ENCODE measurements at regions not wholly inside any gene's neighbourhood (a gene's known extent, or its start where the extent isn't known, plus 50 kb on each side); places are given as distances from the start of the nearest gene placed in this dataset.

DNA sequence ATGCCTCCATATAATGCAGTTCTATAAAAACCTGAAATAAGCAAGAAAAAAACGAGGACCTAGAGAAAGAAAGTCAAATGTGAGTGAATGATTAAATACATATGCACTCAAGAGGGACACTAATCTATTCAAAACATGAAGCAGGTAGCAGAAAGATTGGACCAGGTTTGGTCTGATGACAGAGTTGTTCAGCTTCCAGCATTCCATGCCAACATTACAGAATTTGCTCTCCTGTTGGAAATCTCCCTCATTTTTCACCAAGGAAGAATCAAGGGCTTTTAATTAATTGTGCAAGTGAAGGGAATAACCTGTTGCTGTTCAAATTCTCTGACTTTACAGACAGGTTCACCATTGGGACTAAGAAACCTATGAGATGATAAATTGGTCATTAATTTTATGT lies 379.0 kb upstream of the RASGEF1B start:
- H3K4me1 Mint-ChIP-seq: no peaks in the 10 kb centered on the region
- no peak for DNase-seq (ENCODE audit: low spot score in 2 of 2)
- peaks cover 3% of the 10 kb centered on the region for H3K9me3 Mint-ChIP-seq
- peaks cover 7% of the 10 kb centered on the region for H3K36me3 Mint-ChIP-seq
- H3K27ac Mint-ChIP-seq: no peak overlapping the region
- H3K4me3 Mint-ChIP-seq: no peak overlapping the region
- ATAC-seq: no peak

DNA sequence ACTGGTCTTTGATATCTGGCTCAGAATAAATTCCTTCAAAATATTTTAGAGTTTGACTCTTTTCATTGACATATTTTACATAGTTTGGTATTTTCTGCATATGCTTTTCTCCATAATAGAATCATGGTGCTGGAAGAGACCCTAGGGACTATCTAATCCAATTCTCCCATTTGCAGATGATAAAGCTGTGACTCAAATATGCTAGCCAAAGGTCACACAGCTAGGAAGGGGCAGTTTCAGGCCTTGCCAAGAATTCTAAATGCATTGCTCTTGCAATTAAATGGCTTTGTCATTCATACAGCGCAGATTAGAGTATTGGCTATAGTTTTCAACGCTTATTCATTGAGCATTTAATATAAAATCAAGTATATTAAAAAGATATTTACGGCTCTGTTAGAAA lies 374.1 kb upstream of the RASGEF1B start:
- Mint-ChIP-seq H3K4me1 (peaks cover 4% of the 10 kb centered on the region), H3K27ac (no peak overlapping the region), H3K36me3 (no peaks in the 10 kb centered on the region), H3K4me3 (no peak overlapping the region), H3K9me3 (no peaks in the 10 kb centered on the region)
- DNase-seq (ENCODE audit: low spot score in 2 of 2) (no peak), ATAC-seq (no peak)

- no peak for DNase-seq (ENCODE audit: low spot score in 2 of 2)
- H3K9me3 Mint-ChIP-seq: no peaks in the 10 kb centered on the region
- no peak overlapping the region for H3K27ac Mint-ChIP-seq
- no peak overlapping the region for H3K4me3 Mint-ChIP-seq
- peaks cover 6% of the 10 kb centered on the region for H3K4me1 Mint-ChIP-seq
- no peaks in the 10 kb centered on the region for H3K36me3 Mint-ChIP-seq
- no peak for ATAC-seq
Observed at GRCh38 chr4:81845273-81845672, 373.6 kb upstream of the RASGEF1B start.

- ATAC-seq (peak; percentile 96), DNase-seq (ENCODE audit: low spot score in 2 of 2) (peak; percentile 55 to 83)
- Mint-ChIP-seq H3K4me1 (peaks cover 11% of the 10 kb centered on the region), H3K9me3 (no peaks in the 10 kb centered on the region), H3K4me3 (no peak overlapping the region), H3K27ac (no peak overlapping the region), H3K36me3 (no peaks in the 10 kb centered on the region)
Observed at GRCh38 chr4:81844717-81845116, 373.0 kb upstream of the RASGEF1B start.

GRCh38 chr4:81839347-81840042 lies 367.8 kb upstream of the RASGEF1B start:
- DNase-seq (ENCODE audit: low spot score in 2 of 2) (no peak), ATAC-seq (peak; percentile 57)
- Mint-ChIP-seq H3K4me1 (peaks cover 20% of the 10 kb centered on the region), H3K27ac (no peak overlapping the region), H3K36me3 (no peaks in the 10 kb centered on the region), H3K9me3 (no peaks in the 10 kb centered on the region), H3K4me3 (no peak overlapping the region)

GRCh38 chr4:81838586-81838985 lies 366.9 kb upstream of the RASGEF1B start:
- Mint-ChIP-seq H3K36me3 (no peaks in the 10 kb centered on the region), H3K27ac (no peak overlapping the region), H3K4me3 (no peak overlapping the region), H3K9me3 (no peaks in the 10 kb centered on the region), H3K4me1 (peaks cover 20% of the 10 kb centered on the region)
- no peak for DNase-seq (ENCODE audit: low spot score in 2 of 2)
- no peak for ATAC-seq

DNA sequence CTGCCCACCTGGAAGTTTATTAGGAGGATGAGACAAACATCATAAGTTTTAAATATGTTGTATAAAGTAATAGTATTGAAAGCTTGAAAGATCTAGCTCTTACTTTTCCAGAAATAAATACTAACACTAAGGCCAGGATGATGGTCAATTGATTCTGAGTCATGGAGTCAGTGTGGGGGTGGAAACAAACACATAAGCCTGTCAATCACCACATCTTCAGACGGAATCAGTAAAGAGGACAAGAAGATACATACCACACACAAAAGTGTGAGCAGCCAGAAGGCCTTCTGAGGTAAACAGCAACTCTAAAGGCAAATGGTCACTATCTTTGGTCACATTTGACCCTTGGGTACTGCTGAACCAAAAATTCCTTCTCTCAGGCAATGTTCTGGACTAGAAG lies 365.0 kb upstream of the RASGEF1B start:
- Mint-ChIP-seq H3K9me3 (no peaks in the 10 kb centered on the region), H3K36me3 (no peaks in the 10 kb centered on the region), H3K27ac (no peak overlapping the region), H3K4me3 (no peak overlapping the region), H3K4me1 (peaks cover 20% of the 10 kb centered on the region)
- ATAC-seq (no peak), DNase-seq (ENCODE audit: low spot score in 2 of 2) (no peak)

DNA sequence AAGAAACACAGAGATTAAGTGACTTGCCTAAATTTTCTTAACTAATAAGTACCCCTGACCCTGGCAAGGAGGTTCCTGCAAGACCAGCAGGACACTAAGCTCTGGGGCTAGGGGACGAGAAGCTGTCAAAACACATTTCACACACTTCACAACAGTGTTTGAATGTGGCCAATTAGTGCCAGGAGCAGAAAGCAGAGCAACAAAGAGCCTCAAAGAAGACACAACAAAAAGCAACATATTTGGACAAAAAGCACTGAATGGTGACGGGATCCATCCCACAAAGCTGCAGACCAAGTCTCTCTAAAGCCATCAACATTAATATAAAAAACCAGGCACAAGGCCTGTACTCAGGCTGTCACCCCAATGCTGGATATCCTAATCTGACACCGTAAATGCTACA lies 361.9 kb upstream of the RASGEF1B start:
- DNase-seq (ENCODE audit: low spot score in 2 of 2): no peak
- ATAC-seq: no peak
- H3K4me1 Mint-ChIP-seq: peaks cover 4% of the 10 kb centered on the region
- no peaks in the 10 kb centered on the region for H3K36me3 Mint-ChIP-seq
- no peak overlapping the region for H3K4me3 Mint-ChIP-seq
- no peaks in the 10 kb centered on the region for H3K9me3 Mint-ChIP-seq
- no peak overlapping the region for H3K27ac Mint-ChIP-seq

- no peak overlapping the region for H3K27ac Mint-ChIP-seq
- H3K9me3 Mint-ChIP-seq: no peaks in the 10 kb centered on the region
- no peak overlapping the region for H3K4me3 Mint-ChIP-seq
- ATAC-seq (no peak), DNase-seq (ENCODE audit: low spot score in 2 of 2) (no peak)
- H3K36me3 Mint-ChIP-seq: no peaks in the 10 kb centered on the region
- peaks cover 19% of the 10 kb centered on the region for H3K4me1 Mint-ChIP-seq
Observed at GRCh38 chr4:81828991-81829390, 357.3 kb upstream of the RASGEF1B start.

- DNase-seq (ENCODE audit: low spot score in 2 of 2): peak; percentile 5 to 55
- H3K4me3 Mint-ChIP-seq: no peak overlapping the region
- H3K4me1 Mint-ChIP-seq: peaks cover 19% of the 10 kb centered on the region
- H3K27ac Mint-ChIP-seq: peak overlapping the region; percentile 35
- no peaks in the 10 kb centered on the region for H3K36me3 Mint-ChIP-seq
- no peaks in the 10 kb centered on the region for H3K9me3 Mint-ChIP-seq
- peak; percentile 98 for ATAC-seq
Observed at GRCh38 chr4:81827577-81828202, 356.0 kb upstream of the RASGEF1B start.

DNA sequence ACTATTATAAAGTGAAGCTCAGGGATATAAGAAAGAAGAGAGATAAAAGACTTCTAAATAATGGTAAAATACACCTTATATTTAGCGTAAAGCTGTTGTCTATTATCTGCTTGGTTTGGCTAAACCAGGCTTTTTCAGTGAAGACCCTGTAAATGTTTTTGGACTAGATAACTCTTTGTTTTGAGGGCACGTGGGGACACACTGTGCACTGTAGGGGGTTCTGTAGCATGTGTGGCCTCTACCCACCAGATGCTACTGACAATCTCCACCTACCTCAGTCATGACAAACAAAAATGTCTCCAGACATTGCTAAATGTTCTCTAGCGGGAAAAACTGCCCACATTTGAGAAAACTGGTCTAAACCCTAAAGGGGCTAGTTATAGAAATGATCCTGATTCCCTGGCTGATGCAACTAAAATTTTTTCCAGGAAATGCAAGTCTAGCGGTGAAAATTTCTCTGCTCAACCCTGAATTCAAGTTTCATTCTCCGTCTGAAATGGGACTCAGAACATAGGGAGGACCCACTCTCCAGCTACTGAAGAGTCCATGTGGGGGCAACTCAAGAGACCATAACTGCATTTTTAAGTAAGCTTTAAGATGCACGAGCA lies 355.2 kb upstream of the RASGEF1B start:
- Mint-ChIP-seq H3K4me3 (no peak overlapping the region), H3K9me3 (no peaks in the 10 kb centered on the region), H3K36me3 (no peaks in the 10 kb centered on the region), H3K27ac (no peak overlapping the region), H3K4me1 (peaks cover 19% of the 10 kb centered on the region)
- DNase-seq (ENCODE audit: low spot score in 2 of 2): no peak
- ATAC-seq: no peak

- DNase-seq (ENCODE audit: low spot score in 2 of 2): no peak
- no peak for ATAC-seq
- H3K27ac Mint-ChIP-seq: no peak overlapping the region
Observed at GRCh38 chr4:81826335-81826734, 354.6 kb upstream of the RASGEF1B start.

DNA sequence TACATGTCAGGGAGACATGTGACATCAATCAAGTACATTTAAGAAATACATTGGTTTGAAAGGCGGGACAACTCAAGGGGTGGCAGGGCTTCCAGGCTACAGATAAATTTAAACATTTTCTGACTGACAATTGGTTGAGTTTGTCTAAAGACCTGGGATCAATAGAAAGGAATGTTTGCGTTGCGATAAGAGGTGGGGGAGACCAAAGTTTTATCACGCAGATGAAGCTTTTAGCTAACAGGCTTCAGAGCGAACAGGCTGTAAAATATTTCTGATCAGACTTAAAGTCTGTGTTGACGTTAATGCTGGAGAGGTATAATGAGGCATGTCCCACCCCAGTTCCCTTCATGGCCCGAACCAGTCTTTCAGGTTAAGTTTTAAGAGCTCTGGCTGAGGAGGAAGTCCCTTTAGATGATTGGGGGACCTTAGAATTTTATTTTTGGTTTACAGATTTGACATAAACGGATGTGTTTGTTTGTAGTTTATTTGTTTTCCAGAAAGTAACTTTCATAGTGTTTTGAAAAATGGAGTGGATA lies 346.7 kb upstream of the RASGEF1B start:
- Mint-ChIP-seq H3K4me3 (no peak overlapping the region), H3K9me3 (no peaks in the 10 kb centered on the region), H3K36me3 (no peaks in the 10 kb centered on the region), H3K4me1 (no peaks in the 10 kb centered on the region), H3K27ac (no peak overlapping the region)
- DNase-seq (ENCODE audit: low spot score in 2 of 2) (no peak), ATAC-seq (no peak)

More at GRCh38 chr4:81826335-81826734, 354.6 kb upstream of the RASGEF1B start:
- Mint-ChIP-seq H3K9me3 (no peaks in the 10 kb centered on the region), H3K36me3 (no peaks in the 10 kb centered on the region), H3K4me3 (no peak overlapping the region), H3K4me1 (peaks cover 19% of the 10 kb centered on the region)

- Mint-ChIP-seq H3K27ac (no peak overlapping the region), H3K4me3 (no peak overlapping the region), H3K9me3 (no peaks in the 10 kb centered on the region), H3K4me1 (no peaks in the 10 kb centered on the region), H3K36me3 (no peaks in the 10 kb centered on the region)
- no peak for DNase-seq (ENCODE audit: low spot score in 2 of 2)
- ATAC-seq: no peak
Observed at GRCh38 chr4:81816031-81816761, 344.5 kb upstream of the RASGEF1B start.

DNA sequence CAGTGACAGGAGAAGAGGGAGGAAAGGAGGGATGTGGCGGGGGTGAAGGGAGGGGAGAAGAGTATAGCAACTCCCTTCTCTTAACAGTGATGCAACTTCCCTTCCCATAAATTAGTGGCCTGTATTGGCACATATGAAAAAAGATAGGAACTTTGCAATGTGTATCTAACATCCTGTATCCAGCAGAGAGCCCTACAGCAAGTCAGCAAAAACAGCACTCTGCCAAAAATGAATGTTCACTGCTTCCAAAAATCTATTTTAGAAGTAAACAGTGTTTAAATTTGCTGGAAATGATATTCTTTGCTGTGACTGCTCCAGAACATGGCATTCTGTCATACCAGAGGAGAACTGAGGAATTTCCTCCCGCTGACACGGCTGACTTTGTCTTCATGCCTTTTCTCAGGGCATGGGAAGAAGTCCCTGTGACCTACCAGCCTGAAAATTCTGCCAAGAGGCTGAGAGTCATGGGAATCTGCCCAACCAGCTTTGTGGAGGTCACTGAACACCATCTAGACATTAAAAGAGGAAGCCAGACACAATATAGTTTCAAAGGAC lies 343.4 kb upstream of the RASGEF1B start:
- no peak overlapping the region for H3K27ac Mint-ChIP-seq
- H3K4me1 Mint-ChIP-seq: no peaks in the 10 kb centered on the region
- H3K9me3 Mint-ChIP-seq: no peaks in the 10 kb centered on the region
- no peak overlapping the region for H3K4me3 Mint-ChIP-seq
- DNase-seq (ENCODE audit: low spot score in 2 of 2): no peak
- ATAC-seq: no peak
- no peaks in the 10 kb centered on the region for H3K36me3 Mint-ChIP-seq
